ENCODE measurements at regions not wholly inside any gene's neighbourhood (a gene's known extent, or its start where the extent isn't known, plus 50 kb on each side); places are given as distances from the start of the nearest gene placed in this dataset.

- no peak for TF ChIP-seq TEAD4 (IDR thresholded peaks at IDR 0.05)
- no peak for TF ChIP-seq FOXM1 (IDR thresholded peaks at IDR 0.05; ENCODE audit: borderline replicate concordance, low read depth)
- no peak for TF ChIP-seq CREB1 (IDR thresholded peaks at IDR 0.05; ENCODE audit: low read depth)
- no peak for TF ChIP-seq MAX (IDR thresholded peaks at IDR 0.05)
- TF ChIP-seq YY1 (IDR thresholded peaks at IDR 0.05; ENCODE audit: low read depth) = no peak
- TF ChIP-seq EGR1 (IDR thresholded peaks at IDR 0.05) = no peak
Measured at GRCh38 chr16:17768257-17768656, 297.5 kb upstream of the XYLT1 start.

- no peak for TF ChIP-seq TAF1 (IDR thresholded peaks at IDR 0.05; ENCODE audit: low read depth)
- TF ChIP-seq CREB1 (IDR thresholded peaks at IDR 0.05; ENCODE audit: low read depth) = no peak
- no peak for TF ChIP-seq ZBTB7A (IDR thresholded peaks at IDR 0.05; ENCODE audit: low read depth)
- no peak for TF ChIP-seq CEBPB (IDR thresholded peaks at IDR 0.05)
- TF ChIP-seq NFIC (IDR thresholded peaks at IDR 0.05) = no peak
Measured at GRCh38 chr16:17766012-17766411, 295.3 kb upstream of the XYLT1 start.

- TF ChIP-seq NFIC (IDR thresholded peaks at IDR 0.05) (no peak), MAX (IDR thresholded peaks at IDR 0.05) (no peak), TEAD4 (IDR thresholded peaks at IDR 0.05) (no peak)
Measured at GRCh38 chr16:17759451-17760390, 289.0 kb upstream of the XYLT1 start.

GRCh38 chr16:17757808-17758207 lies 287.0 kb upstream of the XYLT1 start:
- no peak for TF ChIP-seq FOXM1 (IDR thresholded peaks at IDR 0.05; ENCODE audit: borderline replicate concordance, low read depth)
- TF ChIP-seq ZBTB7A (IDR thresholded peaks at IDR 0.05; ENCODE audit: low read depth) = no peak
- TF ChIP-seq TEAD4 (IDR thresholded peaks at IDR 0.05) = no peak
- no peak for TF ChIP-seq USF1 (IDR thresholded peaks at IDR 0.05)
- no peak for TF ChIP-seq CREB1 (IDR thresholded peaks at IDR 0.05; ENCODE audit: low read depth)
- TF ChIP-seq TCF12 (IDR thresholded peaks at IDR 0.05; ENCODE audit: low read depth) = no peak
- TF ChIP-seq NFIC (IDR thresholded peaks at IDR 0.05) = no peak
- no peak for TF ChIP-seq RAD21 (IDR thresholded peaks at IDR 0.05; ENCODE audit: low read depth)

GRCh38 chr16:17755158-17755557 lies 284.4 kb upstream of the XYLT1 start:
- no peak for TF ChIP-seq TAF1 (IDR thresholded peaks at IDR 0.05; ENCODE audit: low read depth)
- no peak for TF ChIP-seq RAD21 (IDR thresholded peaks at IDR 0.05; ENCODE audit: low read depth)
- TF ChIP-seq EP300 (IDR thresholded peaks at IDR 0.05; ENCODE audit: borderline replicate concordance) = no peak
- TF ChIP-seq REST (IDR thresholded peaks at IDR 0.05; ENCODE audit: low read depth) = no peak
- TF ChIP-seq ZBTB7A (IDR thresholded peaks at IDR 0.05; ENCODE audit: low read depth) = no peak
- no peak for TF ChIP-seq USF1 (IDR thresholded peaks at IDR 0.05)
- TF ChIP-seq MAX (IDR thresholded peaks at IDR 0.05) = no peak
- no peak for TF ChIP-seq YY1 (IDR thresholded peaks at IDR 0.05; ENCODE audit: low read depth)
- no peak for TF ChIP-seq NFIC (IDR thresholded peaks at IDR 0.05)
- TF ChIP-seq CEBPB (IDR thresholded peaks at IDR 0.05) = no peak
- TF ChIP-seq CREB1 (IDR thresholded peaks at IDR 0.05; ENCODE audit: low read depth) = no peak
- no peak for TF ChIP-seq FOXM1 (IDR thresholded peaks at IDR 0.05; ENCODE audit: borderline replicate concordance, low read depth)
- TF ChIP-seq TEAD4 (IDR thresholded peaks at IDR 0.05) = no peak

- TF ChIP-seq REST (IDR thresholded peaks at IDR 0.05; ENCODE audit: low read depth) = no peak
- TF ChIP-seq EP300 (IDR thresholded peaks at IDR 0.05; ENCODE audit: borderline replicate concordance) = no peak
- no peak for TF ChIP-seq MAX (IDR thresholded peaks at IDR 0.05)
- no peak for TF ChIP-seq RAD21 (IDR thresholded peaks at IDR 0.05; ENCODE audit: low read depth)
- no peak for TF ChIP-seq CREB1 (IDR thresholded peaks at IDR 0.05; ENCODE audit: low read depth)
- TF ChIP-seq TEAD4 (IDR thresholded peaks at IDR 0.05) = no peak
- no peak for TF ChIP-seq USF1 (IDR thresholded peaks at IDR 0.05)
- no peak for TF ChIP-seq YY1 (IDR thresholded peaks at IDR 0.05; ENCODE audit: low read depth)
- TF ChIP-seq FOXM1 (IDR thresholded peaks at IDR 0.05; ENCODE audit: borderline replicate concordance, low read depth) = no peak
- no peak for TF ChIP-seq CEBPB (IDR thresholded peaks at IDR 0.05)
- no peak for TF ChIP-seq TCF12 (IDR thresholded peaks at IDR 0.05; ENCODE audit: low read depth)
- TF ChIP-seq NFIC (IDR thresholded peaks at IDR 0.05) = no peak
- no peak for TF ChIP-seq TAF1 (IDR thresholded peaks at IDR 0.05; ENCODE audit: low read depth)
- no peak for TF ChIP-seq ZBTB7A (IDR thresholded peaks at IDR 0.05; ENCODE audit: low read depth)
- no peak for TF ChIP-seq EGR1 (IDR thresholded peaks at IDR 0.05)
Measured at GRCh38 chr16:17753434-17753833, 282.7 kb upstream of the XYLT1 start.

Measured in Ishikawa (cell line).